ENCODE measurements at regions not wholly inside any gene's neighbourhood (a gene's known extent, or its start where the extent isn't known, plus 50 kb on each side); places are given as distances from the start of the nearest gene placed in this dataset.

- no peak for TF ChIP-seq SP1 (IDR thresholded peaks at IDR 0.05; ENCODE audit: low read depth, low read length)
- no peak for TF ChIP-seq CTCF (IDR thresholded peaks at IDR 0.05 in 2 of 3, conservative IDR thresholded peaks at IDR 0.05 in 1 of 3; ENCODE audit: control insufficient read depth in 2 of 3, extremely low read depth in 1 of 3, insufficient read depth in 1 of 3, low read depth in 3 of 3, low read length in 3 of 3)
- no peak for TF ChIP-seq ZNF592 (IDR thresholded peaks at IDR 0.05)
- no peak for TF ChIP-seq MEF2A (IDR thresholded peaks at IDR 0.05; ENCODE audit: insufficient read depth, low read depth, low read length)
- TF ChIP-seq BMI1 (IDR thresholded peaks at IDR 0.05; ENCODE audit: borderline replicate concordance), result no peak
- TF ChIP-seq TBL1XR1 (IDR thresholded peaks at IDR 0.05; ENCODE audit: low read depth, low read length), result no peak
- no peak for TF ChIP-seq RUNX3 (IDR thresholded peaks at IDR 0.05; ENCODE audit: low read length)
Observed at GRCh38 chr14:100655741-100656085, 68.5 kb upstream of the BEGAIN start.
